GM21717 (cell line): ENCODE measurements at regions not wholly inside any gene's neighbourhood (a gene's known extent, or its start where the extent isn't known, plus 50 kb on each side); places are given as distances from the start of the nearest gene placed in this dataset.
"Not testable (repeated sequence)": the region's sequence is repeated elsewhere in the genome, so short reads cannot be mapped to it uniquely, and the experiment has no call there.

ENCODE experiments used
- ATAC-seq: cut with Tn5 transposase; IDR thresholded peaks from one replicate; pipeline ENCODE4 v1.9.1; 2021; ENCODE audit warnings: mild to moderate bottlenecking, moderate library complexity; ENCODE audit not compliant: unreplicated experiment

GRCh38 chr12:68538726-68539614 is 71.7 kb upstream of the RAP1B start:
- ATAC-seq: no peak

DNA sequence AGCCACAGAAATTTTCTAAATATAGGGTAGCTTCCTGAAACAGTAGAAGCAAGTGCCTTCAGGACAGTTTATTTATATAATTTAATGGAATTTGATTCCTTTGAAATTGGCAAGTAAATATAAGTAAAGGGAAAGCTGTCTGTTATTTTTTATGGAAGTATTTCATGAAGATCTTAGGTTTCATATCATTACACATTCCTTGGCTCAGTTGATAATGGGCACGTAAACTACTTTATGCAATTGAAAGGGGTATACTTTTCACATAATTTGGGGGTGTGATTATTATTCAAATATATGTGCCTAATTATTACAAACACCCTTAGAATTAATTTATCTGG is 71.1 kb upstream of the RAP1B start:
- no peak for ATAC-seq

- ATAC-seq: not testable (repeated sequence)
These were observed 69.9 kb upstream of the RAP1B start for GRCh38 chr12:68540768-68541167.

- not testable (repeated sequence) for ATAC-seq
These were observed 63.4 kb upstream of the RAP1B start for GRCh38 chr12:68547318-68547717.

DNA sequence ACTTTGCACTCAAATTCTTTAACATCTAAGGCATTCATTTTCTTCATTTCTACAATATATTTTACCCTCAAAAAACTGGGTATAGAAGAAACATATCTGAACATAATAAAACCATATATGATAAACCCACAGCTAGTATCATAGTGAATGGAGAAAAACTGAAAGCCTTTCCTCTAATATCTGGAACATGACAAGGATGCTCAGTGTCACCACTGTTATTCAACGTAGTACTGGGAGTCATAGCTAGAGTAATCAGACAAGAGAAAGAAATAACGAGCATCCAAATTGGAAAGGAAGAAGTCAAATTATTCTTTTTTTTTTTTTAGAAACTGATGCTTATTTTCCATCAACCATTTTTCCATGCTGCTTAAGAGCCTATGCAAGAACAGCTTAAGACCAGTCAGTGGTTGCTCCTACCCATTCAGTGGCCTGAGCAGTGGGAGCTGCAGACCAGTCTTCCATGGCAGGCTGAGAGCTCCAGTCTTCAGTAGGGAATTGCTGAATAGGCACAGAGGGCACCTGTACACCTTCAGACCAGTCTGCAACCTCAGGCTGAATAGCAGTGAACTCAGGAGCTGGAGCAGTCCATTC is 58.0 kb upstream of the RAP1B start:
- not testable (repeated sequence) for ATAC-seq

DNA sequence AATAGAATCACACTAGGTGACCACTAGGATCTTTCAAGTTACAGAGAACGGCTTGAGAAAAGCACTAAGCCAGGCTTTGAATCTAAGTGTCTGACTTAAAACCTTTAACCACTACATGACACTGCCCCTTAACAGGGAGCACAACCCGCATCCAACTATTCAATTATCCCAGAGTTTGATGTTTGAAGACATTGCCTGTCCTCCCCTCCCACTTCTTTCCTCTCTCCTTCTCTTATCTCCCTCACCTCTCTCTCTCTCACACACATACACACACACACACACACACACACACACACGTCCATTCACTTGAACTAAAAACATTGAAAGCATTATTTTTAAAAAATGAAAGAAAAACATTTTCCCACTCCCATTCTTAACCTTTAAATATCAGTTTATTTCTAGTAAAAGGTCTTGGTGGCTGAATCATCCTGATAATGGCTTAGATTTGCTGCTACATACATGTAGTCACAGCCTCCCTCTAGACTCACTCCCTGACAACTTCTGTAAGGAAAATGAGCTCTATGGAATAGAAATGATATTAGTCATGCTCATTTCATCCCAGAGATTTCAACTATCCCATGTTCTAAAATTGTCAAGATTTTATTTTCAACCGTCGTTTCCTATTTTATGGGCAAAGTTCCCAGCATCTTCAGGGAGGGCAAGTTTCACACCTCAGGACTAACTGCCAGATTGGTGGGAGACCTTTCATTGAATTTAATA is 53.5 kb upstream of the RAP1B start:
- ATAC-seq: no peak

DNA sequence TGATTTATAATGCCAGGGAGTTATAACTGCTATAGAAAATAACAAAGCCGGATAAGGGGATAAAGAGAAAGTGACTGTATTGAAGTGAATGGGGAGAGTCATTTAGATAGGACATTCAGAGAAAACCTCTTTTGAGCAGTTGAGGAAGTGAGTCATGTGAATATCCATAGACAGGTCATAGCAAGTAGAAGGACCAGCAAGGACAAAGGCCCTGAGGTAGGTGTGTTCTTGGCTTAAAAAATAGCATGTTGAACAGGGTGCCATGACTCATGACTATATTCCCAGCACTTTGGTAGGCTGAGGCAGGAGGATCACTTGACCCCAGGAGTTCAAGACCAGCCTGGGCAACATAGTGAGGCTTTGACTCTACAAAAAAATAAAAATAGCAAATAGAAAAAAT is 51.5 kb upstream of the RAP1B start:
- ATAC-seq: no peak

- ATAC-seq: no peak
These were observed 50.5 kb upstream of the RAP1B start for GRCh38 chr12:68559984-68560850.

- ATAC-seq: no peak
These were observed 49.8 kb upstream of the RAP1B start for GRCh38 chr12:68560851-68561422.
